ENCODE measurements at regions not wholly inside any gene's neighbourhood (a gene's known extent, or its start where the extent isn't known, plus 50 kb on each side); places are given as distances from the start of the nearest gene placed in this dataset.

DNA sequence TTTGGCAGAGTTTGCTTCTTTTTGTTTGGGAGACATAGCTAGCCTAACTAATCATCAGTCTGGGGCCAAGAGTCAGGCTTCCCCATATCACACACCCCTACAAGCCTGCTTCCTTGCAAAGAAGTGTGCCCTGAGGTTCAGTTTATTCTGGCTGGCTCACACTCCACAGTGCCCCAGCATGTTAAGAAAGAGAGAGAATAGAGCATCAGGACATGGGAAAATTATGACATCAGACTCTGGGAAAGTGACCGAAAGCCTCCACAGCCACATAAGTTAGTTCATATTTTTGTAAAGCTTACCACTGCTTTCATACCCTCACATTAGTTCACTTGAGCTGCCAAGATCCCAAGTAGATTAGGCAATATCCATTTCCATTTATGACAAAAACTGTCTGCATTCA lies 63.0 kb upstream of the CFAP161 start:
- Mint-ChIP-seq H3K4me3 (no peak overlapping the region), H3K36me3 (ENCODE audit: low read depth) (no peaks in the 10 kb centered on the region), H3K4me1 (no peaks in the 10 kb centered on the region), H3K9me3 (no peaks in the 10 kb centered on the region), H3K27me3 (ENCODE audit: insufficient read depth, low read depth, poor library complexity) (peaks cover 2% of the 10 kb centered on the region), H3K27ac (no peak overlapping the region)
- no peaks in the 10 kb centered on the region for H4K20me1 ChIP-seq (replicated peaks; ENCODE audit: insufficient read depth)
- no peaks in the 10 kb centered on the region for H3K36me3 ChIP-seq (ENCODE audit: insufficient read depth)
- no peak overlapping the region for H3K4me2 ChIP-seq
- no peaks in the 10 kb centered on the region for H3F3A ChIP-seq (replicated peaks; ENCODE audit: low read depth)
- no peaks in the 10 kb centered on the region for H3K4me1 ChIP-seq (ENCODE audit: insufficient read depth)
- no peak overlapping the region; the same call in 1 of the 2 replicates for H2AFZ ChIP-seq
- H3K4me3 ChIP-seq, result no peak overlapping the region
- TF ChIP-seq EZH2phosphoT487 (IDR thresholded peaks at IDR 0.05; ENCODE audit: unreplicated experiment) (no peak), ZNF331 (CRISPR knock-in tag; IDR thresholded peaks at IDR 0.05; ENCODE audit: low read depth) (no peak), CREB1 (CRISPR knock-in tag; IDR thresholded peaks at IDR 0.05; ENCODE audit: low read depth) (no peak), CTCF (conservative IDR thresholded peaks at IDR 0.05; ENCODE audit: low read depth in 2 of 2) (no peak), NANOG (IDR thresholded peaks at IDR 0.05; ENCODE audit: borderline replicate concordance) (no peak), ZNF462 (CRISPR knock-in tag; IDR thresholded peaks at IDR 0.05) (no peak), STAT1 (IDR thresholded peaks at IDR 0.05; ENCODE audit: unreplicated experiment) (no peak), REST (IDR thresholded peaks at IDR 0.05; ENCODE audit: unreplicated experiment) (no peak), EZH2 (IDR thresholded peaks at IDR 0.05; ENCODE audit: low read depth, unreplicated experiment) (no peak), POLR2AphosphoS5 (IDR thresholded peaks at IDR 0.05; ENCODE audit: low read depth) (no peak), ETS1 (IDR thresholded peaks at IDR 0.05) (no peak), JUNB (IDR thresholded peaks at IDR 0.05; ENCODE audit: unreplicated experiment) (no peak), ZNF114 (CRISPR knock-in tag; IDR thresholded peaks at IDR 0.05) (no peak)
- DNase-seq (ENCODE audit: low spot score), result no peak
- no peaks in the 10 kb centered on the region for H3K9me2 ChIP-seq (ENCODE audit: insufficient read depth)
- H3K27ac ChIP-seq (ENCODE audit: low read depth), result no peak overlapping the region
- no peaks in the 10 kb centered on the region for H3K27me3 ChIP-seq (ENCODE audit: insufficient read depth)
- no peaks in the 10 kb centered on the region for H3K79me2 ChIP-seq (replicated peaks; ENCODE audit: insufficient read depth)
- ATAC-seq, result no peak
